Uterus (tissue), 2 donors: ENCODE measurements at regions not wholly inside any gene's neighbourhood (a gene's known extent, or its start where the extent isn't known, plus 50 kb on each side); places are given as distances from the start of the nearest gene placed in this dataset.

ENCODE experiments used
- POLR2A ChIP-seq, 2 donors: fragments of 450-650 bp; IDR thresholded peaks; one replicate each; pipeline ENCODE4 v1.6.1; 2016; ENCODE audit warnings: antibody characterized with exemption in 2 of 2, mild to moderate bottlenecking in 1 of 2, moderate library complexity in 1 of 2
- TF ChIP-seq, protein P1 (sequence below), 4 experiments: fragments of 200-600 bp in 2 of 4; fragments of 450-650 bp in 2 of 4; sonication (generic) in 2 of 4; IDR thresholded peaks; one replicate each; pipeline ENCODE4 v1.5.1; 2016 to 2019; ENCODE audit warnings: antibody characterized with exemption in 4 of 4, mild to moderate bottlenecking in 2 of 4, moderate library complexity in 1 of 4

DNA sequence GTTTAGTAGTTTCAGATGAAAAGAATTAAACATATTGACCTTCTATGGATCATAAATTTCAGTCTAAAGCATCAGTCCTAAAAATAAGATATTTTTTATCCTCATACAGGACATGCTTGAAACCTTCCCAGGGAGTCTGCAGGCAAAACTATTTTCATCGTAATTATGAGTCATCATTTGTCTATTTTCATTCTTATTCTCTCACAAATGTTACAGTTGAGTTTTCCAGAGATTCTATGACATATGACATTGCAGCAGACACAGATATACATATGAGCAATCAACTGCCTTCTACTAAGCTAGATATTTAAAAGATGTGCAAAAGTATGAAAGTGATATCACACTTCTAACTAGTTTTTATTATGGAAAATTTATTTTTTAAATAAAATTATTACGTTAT, 398.0 kb downstream of the MAGEB5 start:
- TF ChIP-seq, protein P1, sequence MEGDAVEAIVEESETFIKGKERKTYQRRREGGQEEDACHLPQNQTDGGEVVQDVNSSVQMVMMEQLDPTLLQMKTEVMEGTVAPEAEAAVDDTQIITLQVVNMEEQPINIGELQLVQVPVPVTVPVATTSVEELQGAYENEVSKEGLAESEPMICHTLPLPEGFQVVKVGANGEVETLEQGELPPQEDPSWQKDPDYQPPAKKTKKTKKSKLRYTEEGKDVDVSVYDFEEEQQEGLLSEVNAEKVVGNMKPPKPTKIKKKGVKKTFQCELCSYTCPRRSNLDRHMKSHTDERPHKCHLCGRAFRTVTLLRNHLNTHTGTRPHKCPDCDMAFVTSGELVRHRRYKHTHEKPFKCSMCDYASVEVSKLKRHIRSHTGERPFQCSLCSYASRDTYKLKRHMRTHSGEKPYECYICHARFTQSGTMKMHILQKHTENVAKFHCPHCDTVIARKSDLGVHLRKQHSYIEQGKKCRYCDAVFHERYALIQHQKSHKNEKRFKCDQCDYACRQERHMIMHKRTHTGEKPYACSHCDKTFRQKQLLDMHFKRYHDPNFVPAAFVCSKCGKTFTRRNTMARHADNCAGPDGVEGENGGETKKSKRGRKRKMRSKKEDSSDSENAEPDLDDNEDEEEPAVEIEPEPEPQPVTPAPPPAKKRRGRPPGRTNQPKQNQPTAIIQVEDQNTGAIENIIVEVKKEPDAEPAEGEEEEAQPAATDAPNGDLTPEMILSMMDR (IDR thresholded peaks at IDR 0.05) = no peak
- no peak for TF ChIP-seq POLR2A (IDR thresholded peaks at IDR 0.05)
